Activated T-cell treated with anti-CD3 and anti-CD28 coated beads, Interleukin-2, amount 50 U/mL, for 4 hours (primary cell): ENCODE measurements at regions not wholly inside any gene's neighbourhood (a gene's known extent, or its start where the extent isn't known, plus 50 kb on each side); places are given as distances from the start of the nearest gene placed in this dataset.
"Not testable (repeated sequence)": the region's sequence is repeated elsewhere in the genome, so short reads cannot be mapped to it uniquely, and the experiment has no call there.

ENCODE experiments used
- ATAC-seq, 2 donors: fragments of 200-7000 bp; cut with Tn5 transposase; one replicate each; pipeline ENCODE4 v1.10.0; 2021
- DNase-seq: peaks from one replicate; pipeline ENCODE4 v3.0.0-alpha.2; 2020
- H3K27me3 Mint-ChIP-seq: one replicate; pipeline ENCODE4 v1.8.0; 2021; ENCODE audit warnings: low read depth, mixed read lengths
- H3K36me3 Mint-ChIP-seq: one replicate; pipeline ENCODE4 v1.8.0; 2022; ENCODE audit warnings: mixed read lengths; ENCODE audit not compliant: insufficient read depth
- H3K4me1 Mint-ChIP-seq: one replicate; pipeline ENCODE4 v1.8.0; 2021; ENCODE audit warnings: low read depth, mixed read lengths
- H3K4me3 Mint-ChIP-seq: one replicate; pipeline ENCODE4 v1.8.0; 2021; ENCODE audit warnings: mild to moderate bottlenecking, moderate library complexity, mixed read lengths
- H3K9me3 Mint-ChIP-seq: one replicate; pipeline ENCODE4 v1.8.0; 2021; ENCODE audit warnings: mixed read lengths

DNA sequence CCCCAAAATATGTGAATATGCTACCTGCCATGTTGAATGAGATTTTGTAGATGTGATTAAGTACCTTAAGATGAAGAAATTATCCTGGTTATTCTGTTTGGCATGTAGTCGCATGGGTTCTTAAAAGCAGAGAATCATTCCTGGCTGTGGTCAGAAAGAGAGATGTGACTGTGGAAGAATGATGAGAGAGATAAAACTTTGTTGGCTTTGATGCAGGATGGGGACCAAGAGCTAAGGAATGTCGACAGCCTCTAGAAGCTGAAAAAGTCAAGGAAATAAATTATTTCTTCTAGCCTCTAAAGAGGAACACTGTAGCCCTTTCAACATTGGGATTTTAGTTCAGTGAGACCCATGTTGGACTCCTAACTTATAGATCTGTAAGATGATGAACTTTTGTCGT lies 584.0 kb downstream of the PRIM2 start:
- not testable (repeated sequence) for H3K36me3 Mint-ChIP-seq, H3K9me3 Mint-ChIP-seq, H3K4me3 Mint-ChIP-seq, DNase-seq, ATAC-seq, H3K4me1 Mint-ChIP-seq, H3K27me3 Mint-ChIP-seq

DNA sequence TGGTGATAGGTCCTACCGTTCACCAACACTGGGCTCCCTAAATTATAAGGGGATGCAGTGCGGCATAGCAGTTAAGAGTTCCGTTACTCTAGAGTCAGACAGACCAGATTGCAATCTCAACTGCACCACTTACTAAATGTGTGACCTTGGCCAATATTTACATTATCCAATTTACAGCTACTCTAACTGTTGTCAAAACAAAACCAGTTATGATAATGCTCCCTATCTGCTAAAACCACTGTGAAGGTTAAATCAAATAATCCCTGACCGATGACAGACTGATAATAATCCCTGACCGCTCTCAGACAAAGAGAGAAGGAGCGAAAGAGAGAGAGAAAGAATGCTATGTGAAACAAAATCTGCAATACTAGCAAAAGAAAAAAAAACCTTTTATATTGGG lies 586.9 kb downstream of the PRIM2 start:
- H3K4me3 Mint-ChIP-seq, H3K27me3 Mint-ChIP-seq, DNase-seq, H3K4me1 Mint-ChIP-seq, H3K36me3 Mint-ChIP-seq, H3K9me3 Mint-ChIP-seq, ATAC-seq: not testable (repeated sequence)

DNA sequence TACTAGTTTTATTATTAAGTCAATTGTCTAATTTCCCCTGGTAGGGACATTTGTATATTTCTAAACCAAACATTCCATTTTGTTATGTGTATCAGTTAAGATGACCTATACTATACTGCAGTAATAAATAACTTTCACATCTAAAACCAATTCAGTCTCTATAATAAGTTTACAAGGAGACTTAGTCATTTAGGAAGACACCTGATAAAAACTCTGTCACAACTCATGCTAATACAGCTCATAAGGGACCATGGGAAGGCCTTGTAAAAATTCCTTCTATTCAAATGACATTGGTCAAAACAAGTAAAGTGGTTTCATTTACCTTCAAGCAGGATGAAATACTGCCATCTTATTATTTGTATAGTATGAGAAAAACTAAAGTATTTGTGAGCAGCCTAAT lies 597.9 kb downstream of the PRIM2 start:
- not testable (repeated sequence) for H3K4me3 Mint-ChIP-seq, DNase-seq, H3K4me1 Mint-ChIP-seq, H3K9me3 Mint-ChIP-seq, H3K36me3 Mint-ChIP-seq, H3K27me3 Mint-ChIP-seq, ATAC-seq

DNA sequence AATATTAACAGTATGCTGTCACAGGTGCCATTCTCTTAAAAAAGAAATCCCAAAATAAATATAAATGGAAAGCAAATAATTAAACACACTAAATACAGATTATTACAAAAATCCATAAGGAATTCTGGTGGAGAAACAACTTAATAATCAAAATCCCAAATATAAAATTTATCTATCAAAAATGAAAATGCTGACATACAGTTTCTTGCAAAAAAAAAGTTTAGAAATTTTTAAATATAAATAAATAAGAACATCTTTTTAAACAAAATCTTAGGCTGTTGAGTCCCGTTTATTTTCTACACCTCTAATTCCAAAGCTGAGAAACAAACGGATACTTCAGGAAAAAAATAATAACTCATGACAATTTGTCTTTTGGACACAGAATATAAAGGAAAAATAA lies 625.5 kb downstream of the PRIM2 start:
- not testable (repeated sequence) for H3K4me1 Mint-ChIP-seq, ATAC-seq, DNase-seq, H3K9me3 Mint-ChIP-seq, H3K4me3 Mint-ChIP-seq, H3K27me3 Mint-ChIP-seq
- H3K36me3 Mint-ChIP-seq: peaks cover 15% of the 10 kb centered on the region

DNA sequence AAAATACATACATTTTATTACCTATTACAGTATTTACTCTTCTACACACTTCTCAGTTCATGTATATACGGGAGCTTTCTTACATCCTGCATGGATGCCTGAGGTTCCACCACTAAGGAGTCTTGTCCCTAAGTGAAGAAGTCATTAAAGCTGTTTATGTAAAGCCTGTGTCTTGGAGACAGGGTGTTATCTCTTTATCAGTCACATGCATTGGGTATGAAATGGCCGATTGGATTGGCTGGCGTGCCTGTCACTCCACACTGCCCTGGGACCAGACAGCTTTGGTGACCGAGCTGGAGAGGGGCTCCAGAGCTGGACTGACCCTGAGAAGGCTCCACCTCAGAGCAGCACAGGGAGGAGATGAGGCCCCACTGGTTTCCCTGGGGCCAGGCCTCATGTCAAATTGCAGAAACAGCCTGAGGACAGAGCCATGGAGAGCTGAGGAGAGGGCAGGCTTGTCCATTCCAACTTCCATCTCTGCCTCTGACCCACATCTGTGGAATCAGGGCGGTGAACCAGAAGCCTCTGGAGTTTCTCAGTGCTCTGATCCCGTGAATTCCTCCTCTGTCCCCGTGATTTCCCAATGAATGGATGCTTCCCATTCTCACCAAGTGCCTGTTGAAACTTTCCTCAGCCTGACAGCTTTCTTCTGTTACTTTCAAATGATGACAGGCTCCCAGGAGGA lies 628.8 kb downstream of the PRIM2 start:
- H3K9me3 Mint-ChIP-seq, DNase-seq, H3K27me3 Mint-ChIP-seq, H3K4me1 Mint-ChIP-seq, H3K4me3 Mint-ChIP-seq, ATAC-seq: not testable (repeated sequence)
- peaks cover 25% of the 10 kb centered on the region for H3K36me3 Mint-ChIP-seq

DNA sequence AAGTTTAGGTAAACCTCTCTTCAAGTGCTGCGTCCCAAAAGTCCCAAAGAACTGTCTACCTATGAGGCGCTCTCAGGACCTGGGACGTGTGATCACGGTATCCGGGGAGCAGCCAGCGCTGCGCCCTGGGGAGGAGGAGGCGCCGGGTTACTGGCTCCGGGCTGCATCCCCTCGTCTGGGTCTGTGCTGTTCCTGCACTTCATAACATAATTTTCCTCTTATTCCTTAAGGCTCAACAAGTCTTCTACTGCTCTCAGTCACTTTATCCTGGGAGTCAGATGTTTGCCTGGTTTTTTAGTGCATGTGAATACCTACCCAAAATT lies 629.3 kb downstream of the PRIM2 start:
- not testable (repeated sequence) for ATAC-seq, DNase-seq, H3K9me3 Mint-ChIP-seq, H3K4me1 Mint-ChIP-seq, H3K27me3 Mint-ChIP-seq, H3K4me3 Mint-ChIP-seq
- H3K36me3 Mint-ChIP-seq: peaks cover 25% of the 10 kb centered on the region

DNA sequence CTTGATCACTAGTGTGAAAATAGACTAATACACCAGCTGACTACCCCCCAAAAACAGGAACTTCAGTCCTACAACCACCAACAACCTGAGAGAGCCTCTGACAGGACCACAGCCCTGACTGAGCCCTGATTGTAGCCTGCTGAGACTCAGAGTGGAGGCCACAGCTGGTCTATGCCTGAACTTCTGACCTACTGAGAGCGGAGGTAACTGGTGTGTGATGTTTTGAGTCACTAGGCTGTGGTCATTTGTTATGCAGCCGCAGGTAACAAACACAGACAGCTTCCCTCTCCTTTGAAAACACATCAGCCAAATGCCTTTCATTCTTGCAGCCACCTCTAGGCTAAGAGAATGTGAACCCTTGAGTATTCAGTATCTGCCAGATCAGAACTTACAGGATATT lies 631.1 kb downstream of the PRIM2 start:
- H3K4me1 Mint-ChIP-seq, H3K27me3 Mint-ChIP-seq, H3K9me3 Mint-ChIP-seq, DNase-seq, H3K4me3 Mint-ChIP-seq, ATAC-seq: not testable (repeated sequence)
- peaks cover 29% of the 10 kb centered on the region for H3K36me3 Mint-ChIP-seq

DNA sequence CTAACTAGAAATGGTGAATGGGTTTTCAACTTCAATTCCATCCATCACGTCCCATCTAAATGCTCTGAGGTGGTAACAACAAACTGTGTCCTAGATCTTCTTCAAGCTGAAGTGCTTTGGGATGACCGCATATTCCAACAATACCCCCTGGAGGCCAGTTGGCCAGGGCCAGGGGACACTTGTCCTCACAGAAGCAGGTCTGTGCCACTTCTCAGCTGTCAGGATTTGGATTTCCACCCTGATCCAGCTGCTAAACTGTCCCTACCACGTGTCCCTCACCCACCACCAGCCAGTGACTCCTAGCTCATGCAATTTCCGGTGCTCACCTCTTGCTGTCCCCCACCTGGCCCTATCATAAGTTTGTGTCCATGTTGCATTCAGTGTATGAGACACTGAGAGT lies 633.0 kb downstream of the PRIM2 start:
- not testable (repeated sequence) for ATAC-seq, H3K27me3 Mint-ChIP-seq, H3K4me3 Mint-ChIP-seq, DNase-seq, H3K4me1 Mint-ChIP-seq, H3K9me3 Mint-ChIP-seq
- H3K36me3 Mint-ChIP-seq: peaks cover 31% of the 10 kb centered on the region

DNA sequence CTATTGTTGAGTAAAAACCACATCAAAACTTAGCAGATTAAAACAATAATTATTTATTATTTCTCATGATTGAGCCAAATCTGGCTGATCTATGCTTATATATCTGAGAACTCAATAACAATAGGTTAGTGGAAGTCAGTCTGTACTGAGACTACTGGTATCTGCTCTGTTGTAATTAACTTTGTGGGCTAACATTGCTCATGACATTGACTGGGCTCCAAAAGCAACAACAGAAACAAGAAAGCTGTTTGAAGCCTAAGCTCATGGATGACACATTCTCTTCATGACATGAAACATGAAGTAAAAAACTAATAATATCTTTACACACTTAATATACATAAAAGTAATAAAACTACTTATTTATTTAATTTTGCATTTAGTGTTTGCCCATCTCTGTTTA lies 649.3 kb downstream of the PRIM2 start:
- DNase-seq, H3K4me1 Mint-ChIP-seq, H3K9me3 Mint-ChIP-seq, H3K36me3 Mint-ChIP-seq, ATAC-seq, H3K4me3 Mint-ChIP-seq: not testable (repeated sequence)
- peaks cover 13% of the 10 kb centered on the region for H3K27me3 Mint-ChIP-seq

DNA sequence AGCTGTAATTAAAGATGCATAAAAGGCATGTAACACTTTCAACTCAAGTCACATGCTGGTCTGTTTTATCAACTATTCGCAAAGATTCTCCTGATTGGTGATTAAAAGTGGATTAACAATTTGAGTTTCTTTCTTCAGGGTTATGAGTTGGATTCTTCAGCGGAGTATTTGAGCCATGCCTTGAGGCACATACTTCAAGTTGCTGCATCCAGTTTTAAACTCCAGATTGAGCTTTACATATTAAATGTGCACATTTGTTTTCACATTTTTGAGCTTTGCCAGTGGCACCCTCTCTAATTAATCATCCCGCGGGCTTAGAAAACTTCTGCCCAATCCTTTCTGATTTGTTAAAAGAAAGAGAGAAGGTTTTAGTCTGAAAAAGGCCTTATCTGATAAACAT lies 654.5 kb downstream of the PRIM2 start:
- H3K27me3 Mint-ChIP-seq: peaks cover 13% of the 10 kb centered on the region
- H3K4me3 Mint-ChIP-seq, ATAC-seq, H3K36me3 Mint-ChIP-seq, DNase-seq, H3K4me1 Mint-ChIP-seq, H3K9me3 Mint-ChIP-seq: not testable (repeated sequence)

DNA sequence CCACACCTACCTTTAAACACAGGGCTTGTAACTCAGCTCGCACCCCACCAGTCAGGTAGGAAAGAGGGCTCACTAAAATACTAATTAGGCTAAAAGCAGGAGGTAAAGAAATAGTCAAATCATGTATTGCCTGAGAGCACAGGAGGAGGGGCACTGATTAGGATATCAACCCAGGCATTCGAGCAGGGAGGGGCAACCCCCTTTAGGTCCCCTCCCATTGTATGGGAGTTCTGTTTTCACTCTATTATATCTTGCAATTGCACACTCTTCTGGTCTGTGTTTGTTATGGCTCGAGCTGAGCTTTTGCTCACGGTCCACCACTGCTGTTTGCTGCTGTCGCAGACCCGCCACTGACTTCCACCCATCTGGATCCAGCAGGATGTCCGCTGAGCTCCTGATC lies 657.2 kb downstream of the PRIM2 start:
- Mint-ChIP-seq H3K9me3 (no peaks in the 10 kb centered on the region), H3K4me3 (no peak overlapping the region)
- ATAC-seq: no peak

DNA sequence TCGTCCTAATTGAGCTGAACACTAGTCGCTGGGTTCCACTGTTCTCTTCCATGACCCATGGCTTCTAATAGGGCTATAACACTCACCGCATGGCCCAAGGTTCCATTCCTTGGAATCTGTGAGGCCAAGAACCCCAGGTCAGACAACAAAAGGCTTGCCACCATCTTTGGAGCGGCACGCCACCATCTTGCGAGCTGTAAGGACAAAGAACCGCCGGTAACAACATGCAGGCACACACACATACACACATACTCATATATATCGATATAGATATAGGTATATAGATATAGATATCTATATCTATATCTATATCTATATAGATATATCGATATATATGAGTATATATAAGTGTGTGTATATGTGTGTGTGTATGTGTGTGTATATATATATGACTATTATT lies 657.7 kb downstream of the PRIM2 start:
- not testable (repeated sequence) for H3K4me3 Mint-ChIP-seq, DNase-seq, H3K9me3 Mint-ChIP-seq, ATAC-seq, H3K4me1 Mint-ChIP-seq, H3K36me3 Mint-ChIP-seq
- H3K27me3 Mint-ChIP-seq: peaks cover 20% of the 10 kb centered on the region

More for the DNA sequence above, 657.2 kb downstream of the PRIM2 start:
- Mint-ChIP-seq H3K36me3 (no peaks in the 10 kb centered on the region), H3K4me1 (no peaks in the 10 kb centered on the region), H3K27me3 (peaks cover 17% of the 10 kb centered on the region)
- no peak for DNase-seq

DNA sequence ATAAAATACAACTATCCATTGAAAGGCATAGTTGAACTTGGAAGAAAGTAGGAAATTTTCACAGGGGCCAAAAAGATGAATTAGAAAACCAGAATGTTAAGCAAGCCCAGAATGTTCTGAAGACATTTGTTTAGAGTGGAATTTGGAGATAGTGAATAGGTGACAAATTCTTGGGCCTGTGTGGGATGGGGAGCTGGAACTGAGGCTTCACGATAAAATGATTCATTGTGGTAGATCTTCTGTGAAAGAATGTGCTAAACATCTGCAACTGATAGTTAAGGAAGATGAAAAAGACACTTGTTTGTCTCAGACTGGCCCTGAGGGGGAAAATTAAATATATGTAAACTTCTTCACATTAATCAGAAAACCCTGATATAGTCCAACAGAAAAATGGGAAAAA lies 658.9 kb downstream of the PRIM2 start:
- not testable (repeated sequence) for H3K4me1 Mint-ChIP-seq, H3K36me3 Mint-ChIP-seq, ATAC-seq, H3K9me3 Mint-ChIP-seq, DNase-seq, H3K4me3 Mint-ChIP-seq
- peaks cover 20% of the 10 kb centered on the region for H3K27me3 Mint-ChIP-seq

DNA sequence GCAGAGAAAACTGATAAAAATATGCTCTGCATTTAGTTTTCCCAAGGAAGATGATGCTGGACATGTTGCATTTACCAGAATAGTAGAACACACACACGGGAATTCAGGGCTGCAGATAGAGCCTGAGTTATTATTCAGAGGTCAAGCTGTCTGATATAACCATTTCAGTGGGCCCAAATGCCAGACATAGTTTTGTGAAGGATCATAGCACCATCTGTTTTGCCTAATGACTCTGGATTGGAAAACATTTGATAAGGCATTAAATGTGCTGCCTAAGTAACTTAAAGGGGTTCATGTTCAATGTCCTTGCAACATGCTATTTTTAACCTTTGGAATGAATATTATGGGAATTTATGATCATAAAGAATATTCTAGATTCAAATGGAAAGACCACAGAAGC lies 666.2 kb downstream of the PRIM2 start:
- H3K27me3 Mint-ChIP-seq: peaks cover 12% of the 10 kb centered on the region
- not testable (repeated sequence) for H3K4me1 Mint-ChIP-seq, H3K4me3 Mint-ChIP-seq, H3K9me3 Mint-ChIP-seq, ATAC-seq, DNase-seq, H3K36me3 Mint-ChIP-seq

DNA sequence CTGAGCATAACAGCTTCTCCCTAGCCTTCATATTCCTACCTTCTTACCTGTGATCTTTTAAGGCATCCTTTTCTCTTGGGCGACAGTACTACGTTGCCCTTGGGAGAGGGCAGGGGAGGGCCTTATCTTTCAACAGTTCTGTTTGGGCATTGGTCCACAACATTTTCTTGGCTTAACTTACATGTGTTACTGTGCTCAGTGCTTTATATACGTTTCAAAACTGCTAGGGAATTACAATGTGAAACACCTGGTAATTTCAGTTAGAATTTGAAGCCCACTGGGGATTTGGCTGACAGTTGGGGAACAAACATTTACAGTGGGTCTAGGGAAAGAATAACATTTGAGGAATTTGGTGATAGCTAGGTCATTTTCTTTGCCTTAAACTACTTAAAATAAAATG lies 667.1 kb downstream of the PRIM2 start:
- not testable (repeated sequence) for H3K36me3 Mint-ChIP-seq, H3K4me1 Mint-ChIP-seq, ATAC-seq, DNase-seq, H3K9me3 Mint-ChIP-seq, H3K4me3 Mint-ChIP-seq
- H3K27me3 Mint-ChIP-seq: peaks cover 12% of the 10 kb centered on the region

DNA sequence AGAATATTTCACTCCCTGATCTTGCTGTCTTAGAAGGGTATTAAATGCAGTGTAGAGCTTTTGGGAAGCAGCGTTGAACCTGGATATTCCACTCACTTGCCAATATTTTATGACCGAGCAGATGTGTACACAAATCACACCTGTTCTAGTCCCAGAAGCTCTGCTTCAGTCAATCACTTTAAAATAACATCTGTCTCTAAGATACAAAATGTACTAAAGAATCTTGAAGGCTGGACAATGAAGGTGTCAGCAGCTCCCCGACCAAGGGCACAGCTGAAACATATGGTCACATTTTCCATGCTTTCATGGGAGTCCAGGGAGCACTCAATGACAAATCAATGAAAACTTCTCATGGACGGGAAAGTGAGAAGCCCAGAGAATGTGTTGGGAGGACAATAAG lies 668.3 kb downstream of the PRIM2 start:
- H3K4me3 Mint-ChIP-seq, H3K4me1 Mint-ChIP-seq, H3K27me3 Mint-ChIP-seq, DNase-seq, H3K36me3 Mint-ChIP-seq, ATAC-seq, H3K9me3 Mint-ChIP-seq: not testable (repeated sequence)
